ENCODE measurements at regions not wholly inside any gene's neighbourhood (a gene's known extent, or its start where the extent isn't known, plus 50 kb on each side); places are given as distances from the start of the nearest gene placed in this dataset.

DNA sequence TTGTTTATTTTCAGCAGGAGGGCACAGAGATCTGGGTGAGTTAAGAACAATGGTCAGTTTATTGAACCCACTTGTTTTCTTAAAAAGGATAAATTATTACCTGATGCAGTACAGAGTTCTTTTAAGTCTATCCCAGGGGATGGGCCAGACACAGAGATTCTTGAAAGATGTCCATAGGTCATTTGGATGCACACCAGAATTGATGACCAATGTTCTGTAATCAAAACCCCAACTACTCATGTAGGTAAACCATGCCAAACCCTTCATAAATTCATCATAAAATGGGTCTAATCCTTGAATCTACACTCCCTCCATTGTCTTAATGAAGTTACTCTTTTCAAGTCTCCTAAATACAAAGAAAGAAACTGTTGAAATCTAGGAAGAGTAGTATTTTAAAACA lies 273.0 kb upstream of the COL8A1 start:
- no peak overlapping the region for H3K4me3 ChIP-seq (ENCODE audit: low read length)
- H3K9me3 ChIP-seq (replicated peaks; ENCODE audit: insufficient read depth, low read length), result no peaks in the 10 kb centered on the region
- DNase-seq, result no peak
- no peak for TF ChIP-seq CTCF (IDR thresholded peaks at IDR 0.05; ENCODE audit: low read length)
- TF ChIP-seq EZH2phosphoT487 (IDR thresholded peaks at IDR 0.05; ENCODE audit: low read length), result no peak
- no peak for TF ChIP-seq EZH2 (optimal IDR thresholded peaks at IDR 0.05; ENCODE audit: low read depth, low read length)
- H3K36me3 ChIP-seq (replicated peaks; ENCODE audit: insufficient read depth, low read length), result no peaks in the 10 kb centered on the region
- H3K27me3 ChIP-seq (replicated peaks; ENCODE audit: insufficient read depth, low read length), result no peaks in the 10 kb centered on the region
- H3K4me1 ChIP-seq (ENCODE audit: low read length), result no peaks in the 10 kb centered on the region
- H3K9me2 ChIP-seq (replicated peaks; ENCODE audit: insufficient read depth, low read length), result no peaks in the 10 kb centered on the region
- H2AFZ ChIP-seq (ENCODE audit: low read length), result no peak overlapping the region
- no peak overlapping the region for H3K4me2 ChIP-seq (ENCODE audit: low read depth, low read length)
- H3K9ac ChIP-seq (ENCODE audit: low read length), result no peak overlapping the region
- H3F3A ChIP-seq (ENCODE audit: insufficient read depth, low read length), result no peaks in the 10 kb centered on the region
- no peaks in the 10 kb centered on the region for H4K20me1 ChIP-seq (ENCODE audit: insufficient read depth, low read length)
- no peaks in the 10 kb centered on the region for H3K79me2 ChIP-seq (ENCODE audit: low read length)
- no peak overlapping the region for H3K27ac ChIP-seq (ENCODE audit: low read length)

- Histone ChIP-seq H3K9ac (ENCODE audit: low read length) (no peak overlapping the region), H4K20me1 (ENCODE audit: insufficient read depth, low read length) (no peaks in the 10 kb centered on the region), H3K4me3 (ENCODE audit: low read length) (no peak overlapping the region), H3K27me3 (replicated peaks; ENCODE audit: insufficient read depth, low read length) (no peaks in the 10 kb centered on the region), H3K36me3 (replicated peaks; ENCODE audit: insufficient read depth, low read length) (no peaks in the 10 kb centered on the region), H3F3A (ENCODE audit: insufficient read depth, low read length) (no peaks in the 10 kb centered on the region), H3K4me2 (ENCODE audit: low read depth, low read length) (no peak overlapping the region), H3K9me3 (replicated peaks; ENCODE audit: insufficient read depth, low read length) (no peaks in the 10 kb centered on the region), H3K4me1 (ENCODE audit: low read length) (no peaks in the 10 kb centered on the region), H3K9me2 (replicated peaks; ENCODE audit: insufficient read depth, low read length) (no peaks in the 10 kb centered on the region), H2AFZ (ENCODE audit: low read length) (no peak overlapping the region), H3K27ac (ENCODE audit: low read length) (no peak overlapping the region), H3K79me2 (ENCODE audit: low read length) (no peaks in the 10 kb centered on the region)
- DNase-seq, result no peak
- TF ChIP-seq EZH2phosphoT487 (IDR thresholded peaks at IDR 0.05; ENCODE audit: low read length), result no peak
- no peak for TF ChIP-seq EZH2 (optimal IDR thresholded peaks at IDR 0.05; ENCODE audit: low read depth, low read length)
- no peak for TF ChIP-seq CTCF (IDR thresholded peaks at IDR 0.05; ENCODE audit: low read length)
Measured at GRCh38 chr3:99357131-99357530, 281.3 kb upstream of the COL8A1 start.

DNA sequence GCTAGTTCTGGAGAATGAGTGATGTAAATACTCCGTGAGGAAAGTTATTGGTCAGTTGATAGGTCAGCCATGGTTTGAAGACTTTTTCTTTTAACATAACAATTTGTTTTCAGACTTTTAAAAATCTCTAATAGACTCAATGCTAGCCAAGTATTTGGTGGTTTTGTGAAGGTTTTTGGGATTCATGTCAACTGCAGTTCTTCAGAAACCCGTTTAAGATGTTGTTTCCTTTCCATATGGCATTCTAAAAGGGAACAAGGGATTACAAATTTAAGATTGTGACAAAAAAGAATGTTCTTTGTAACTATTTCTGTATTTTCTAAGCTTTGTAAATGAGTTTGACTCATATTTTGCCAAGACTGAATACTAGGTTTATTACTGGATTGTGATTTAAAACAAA lies 281.7 kb upstream of the COL8A1 start:
- Histone ChIP-seq H3F3A (ENCODE audit: insufficient read depth, low read length) (no peaks in the 10 kb centered on the region), H3K27ac (ENCODE audit: low read length) (no peak overlapping the region), H4K20me1 (ENCODE audit: insufficient read depth, low read length) (no peaks in the 10 kb centered on the region), H2AFZ (ENCODE audit: low read length) (no peak overlapping the region), H3K4me3 (ENCODE audit: low read length) (no peak overlapping the region), H3K79me2 (ENCODE audit: low read length) (no peaks in the 10 kb centered on the region), H3K4me1 (ENCODE audit: low read length) (no peaks in the 10 kb centered on the region), H3K27me3 (replicated peaks; ENCODE audit: insufficient read depth, low read length) (no peaks in the 10 kb centered on the region), H3K9me3 (replicated peaks; ENCODE audit: insufficient read depth, low read length) (no peaks in the 10 kb centered on the region), H3K9me2 (replicated peaks; ENCODE audit: insufficient read depth, low read length) (no peaks in the 10 kb centered on the region), H3K4me2 (ENCODE audit: low read depth, low read length) (no peak overlapping the region), H3K36me3 (replicated peaks; ENCODE audit: insufficient read depth, low read length) (no peaks in the 10 kb centered on the region), H3K9ac (ENCODE audit: low read length) (no peak overlapping the region)
- DNase-seq, result no peak
- no peak for TF ChIP-seq EZH2 (optimal IDR thresholded peaks at IDR 0.05; ENCODE audit: low read depth, low read length)
- TF ChIP-seq EZH2phosphoT487 (IDR thresholded peaks at IDR 0.05; ENCODE audit: low read length), result no peak
- no peak for TF ChIP-seq CTCF (IDR thresholded peaks at IDR 0.05; ENCODE audit: low read length)
